Fibroblast of skin of left quadriceps (primary cell): ENCODE measurements at regions not wholly inside any gene's neighbourhood (a gene's known extent, or its start where the extent isn't known, plus 50 kb on each side); places are given as distances from the start of the nearest gene placed in this dataset.
"Not testable (repeated sequence)": the region's sequence is repeated elsewhere in the genome, so short reads cannot be mapped to it uniquely, and the experiment has no call there.

Experiments used
- DNase-seq, 2 experiments: peaks; one replicate each; pipeline ENCODE4 v3.0.0-alpha.2; 2013; ENCODE audit warnings: low read depth in 2 of 2

DNA sequence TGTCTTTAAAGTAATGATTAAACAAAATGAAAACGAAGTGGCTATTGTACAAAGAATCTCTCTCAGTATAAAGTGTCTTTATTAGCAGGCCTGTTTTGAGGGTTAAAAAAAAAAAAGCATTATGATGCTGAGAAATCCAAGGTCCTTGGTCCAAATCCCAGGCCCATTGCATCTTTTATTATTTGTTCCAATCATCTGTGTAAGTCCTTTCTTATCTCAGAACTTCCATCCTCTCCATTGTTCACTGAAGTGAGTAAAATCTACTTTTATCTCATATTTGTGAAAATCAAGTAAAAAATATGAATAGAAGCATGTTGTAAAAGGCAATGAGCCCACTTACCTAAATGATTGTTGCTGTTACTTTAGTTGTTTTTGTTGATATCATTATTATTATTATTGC is 499.1 kb upstream of the JAG1 start:
- DNase-seq = no peak

DNA sequence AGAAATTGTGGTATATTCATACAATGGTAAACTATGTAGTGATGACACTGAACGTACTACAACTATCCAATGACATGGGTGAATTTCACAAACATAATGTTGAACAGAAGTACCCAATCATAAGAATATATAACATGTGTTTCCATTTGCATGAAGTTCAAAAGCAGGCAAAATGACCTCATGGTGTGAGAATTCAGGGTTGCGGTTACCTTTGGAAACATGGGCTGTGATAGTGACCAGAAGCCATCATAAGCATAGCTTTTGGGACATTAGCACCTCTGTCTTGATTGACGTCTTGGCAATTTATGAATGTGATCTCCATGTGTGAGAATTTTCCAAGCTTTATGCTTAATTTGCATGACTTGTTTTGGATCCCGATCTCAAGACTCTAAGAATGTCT is 500.1 kb upstream of the JAG1 start:
- peak; percentile 53 to 61 for DNase-seq

DNA sequence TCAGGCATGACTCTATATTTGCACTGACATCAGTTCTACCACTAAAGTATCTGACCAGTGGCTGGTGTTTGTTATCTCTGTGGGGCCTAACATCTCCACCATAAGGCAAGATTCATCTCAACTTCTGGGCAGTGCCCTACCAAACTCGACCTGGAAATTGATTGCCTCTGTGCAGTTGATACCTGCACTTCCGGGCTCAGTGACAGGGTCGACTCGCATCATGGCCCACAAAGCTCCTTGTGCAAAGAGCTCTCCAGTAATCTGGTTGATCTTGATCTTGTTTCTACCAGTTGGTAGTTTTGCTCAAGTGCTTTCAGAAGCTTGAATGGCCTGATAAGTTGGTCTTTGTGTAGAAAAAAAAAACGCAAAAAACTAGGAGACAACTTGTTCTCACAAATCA is 501.1 kb upstream of the JAG1 start:
- DNase-seq = no peak

DNA sequence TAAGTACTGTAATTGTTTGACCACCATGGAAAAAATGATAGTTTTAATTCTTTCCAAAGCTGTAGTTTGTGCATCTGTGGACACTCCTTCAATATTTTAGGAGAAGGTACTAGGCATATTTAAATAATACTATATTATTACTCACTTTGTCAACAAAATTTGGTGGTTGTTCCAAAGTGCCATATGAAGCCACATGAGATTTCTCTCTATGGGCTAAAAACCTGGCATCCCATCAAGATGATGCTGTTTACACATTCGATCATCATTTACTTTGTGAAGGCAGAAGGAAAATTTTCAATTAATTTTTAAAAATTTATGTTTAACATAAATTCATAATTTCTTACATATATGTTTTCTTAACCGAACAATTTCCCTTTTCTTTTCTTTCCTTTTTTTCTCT is 502.6 kb upstream of the JAG1 start:
- DNase-seq = no peak

DNA sequence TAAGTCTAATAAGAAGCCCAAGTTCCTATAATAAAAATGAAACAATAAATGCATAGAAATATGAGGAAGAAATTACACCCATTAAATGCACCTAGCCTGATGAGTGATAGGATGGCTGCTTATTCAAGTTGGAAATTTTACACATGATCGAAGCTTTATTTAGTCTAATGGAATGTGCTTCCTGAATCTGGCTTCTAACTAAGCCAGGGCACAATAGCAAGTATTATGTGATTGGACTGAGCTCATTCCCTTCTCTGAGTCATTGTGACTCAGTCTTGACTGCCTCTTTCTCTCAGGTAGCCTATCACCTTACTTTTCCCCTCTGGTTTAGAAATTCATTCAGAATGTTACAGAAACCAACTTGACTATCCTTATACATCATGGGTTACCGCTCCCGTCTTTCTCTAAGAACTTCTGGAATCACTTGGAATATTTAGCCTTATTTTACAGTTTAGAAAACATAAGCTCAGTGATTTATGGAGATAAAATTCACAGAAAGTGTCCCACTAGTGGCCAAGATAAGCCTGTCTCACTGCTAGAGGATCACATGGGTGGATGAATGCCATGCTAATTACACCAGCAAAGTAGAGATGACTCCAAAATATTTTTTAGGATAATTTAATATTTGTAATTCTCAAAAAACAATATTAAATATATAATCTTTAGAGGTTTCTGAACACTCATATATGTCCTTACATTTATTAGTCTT is 505.3 kb upstream of the JAG1 start:
- no peak for DNase-seq

DNA sequence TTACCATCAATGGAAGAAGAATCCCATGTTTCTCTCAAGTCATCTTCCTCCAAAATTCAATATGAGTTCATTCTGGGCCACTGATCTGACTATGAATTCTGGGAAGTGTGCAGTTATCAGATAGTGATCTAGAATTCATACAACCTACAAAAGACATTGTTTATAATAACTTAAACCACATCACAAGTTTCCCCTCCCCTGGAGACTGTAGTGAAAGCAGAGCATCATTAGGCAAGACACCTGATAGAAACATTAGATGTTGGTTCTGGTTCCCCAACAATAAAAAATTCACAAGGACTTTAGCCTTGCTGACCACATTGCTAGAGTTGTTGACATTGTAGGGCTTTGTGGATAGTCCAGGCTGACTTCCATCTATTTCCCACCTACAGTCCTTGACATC is 506.4 kb upstream of the JAG1 start:
- DNase-seq = no peak

DNA sequence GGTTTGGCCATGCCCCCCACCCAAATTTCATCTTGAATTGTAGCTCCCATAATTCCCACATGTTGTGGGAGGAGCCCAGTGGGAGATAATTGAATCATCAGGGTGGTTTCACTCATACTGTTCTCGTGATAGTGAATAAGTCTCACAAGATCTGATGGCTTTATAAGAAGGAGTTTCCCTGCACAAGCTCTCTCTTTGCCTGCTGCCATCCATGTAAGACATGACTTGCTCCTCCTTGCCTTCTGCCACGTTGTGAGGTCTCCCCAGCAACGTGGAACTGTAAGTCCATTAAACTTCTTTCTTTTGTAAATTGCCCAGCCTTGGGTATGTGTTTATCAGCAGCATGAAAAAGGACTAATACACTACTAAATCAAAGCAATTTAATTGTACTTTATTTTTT is 507.3 kb upstream of the JAG1 start:
- DNase-seq = not testable (repeated sequence)

DNA sequence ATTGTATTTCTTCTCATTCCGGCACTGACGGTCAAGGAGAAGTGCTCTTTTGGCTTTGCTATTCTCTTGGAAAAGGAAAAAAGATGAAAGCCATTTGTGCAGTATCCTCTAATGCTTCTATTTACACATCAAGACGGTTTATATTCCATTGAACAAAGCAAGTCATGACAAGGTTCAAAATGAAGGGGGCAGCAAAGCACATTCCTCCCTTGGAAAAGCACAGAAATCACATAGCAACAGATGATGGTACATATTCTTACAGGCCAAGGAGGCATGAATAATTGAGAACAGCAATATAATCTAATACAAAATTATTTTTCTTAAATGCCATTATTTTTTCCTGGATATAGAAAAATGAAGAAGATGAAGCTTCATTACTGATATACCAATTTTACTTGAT is 508.2 kb upstream of the JAG1 start:
- no peak for DNase-seq

DNA sequence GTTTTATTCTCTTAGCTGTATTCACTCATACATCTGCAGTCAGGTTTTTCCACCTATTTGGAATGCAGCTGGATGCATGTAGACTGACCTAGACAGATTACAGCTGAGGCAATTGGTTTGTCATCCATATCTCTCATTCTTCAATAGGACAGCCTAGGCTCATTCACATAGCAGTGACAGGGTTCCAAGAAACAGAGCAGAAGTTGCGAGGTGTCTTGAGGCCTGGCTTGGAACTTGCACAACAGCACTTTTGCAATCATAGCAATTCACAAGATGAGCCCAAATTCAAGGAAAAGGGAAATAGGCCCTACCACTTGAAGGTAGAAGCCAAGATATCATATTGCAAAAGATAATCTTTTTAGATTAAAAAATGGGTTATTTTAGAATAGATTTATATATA is 508.9 kb upstream of the JAG1 start:
- no peak for DNase-seq

DNA sequence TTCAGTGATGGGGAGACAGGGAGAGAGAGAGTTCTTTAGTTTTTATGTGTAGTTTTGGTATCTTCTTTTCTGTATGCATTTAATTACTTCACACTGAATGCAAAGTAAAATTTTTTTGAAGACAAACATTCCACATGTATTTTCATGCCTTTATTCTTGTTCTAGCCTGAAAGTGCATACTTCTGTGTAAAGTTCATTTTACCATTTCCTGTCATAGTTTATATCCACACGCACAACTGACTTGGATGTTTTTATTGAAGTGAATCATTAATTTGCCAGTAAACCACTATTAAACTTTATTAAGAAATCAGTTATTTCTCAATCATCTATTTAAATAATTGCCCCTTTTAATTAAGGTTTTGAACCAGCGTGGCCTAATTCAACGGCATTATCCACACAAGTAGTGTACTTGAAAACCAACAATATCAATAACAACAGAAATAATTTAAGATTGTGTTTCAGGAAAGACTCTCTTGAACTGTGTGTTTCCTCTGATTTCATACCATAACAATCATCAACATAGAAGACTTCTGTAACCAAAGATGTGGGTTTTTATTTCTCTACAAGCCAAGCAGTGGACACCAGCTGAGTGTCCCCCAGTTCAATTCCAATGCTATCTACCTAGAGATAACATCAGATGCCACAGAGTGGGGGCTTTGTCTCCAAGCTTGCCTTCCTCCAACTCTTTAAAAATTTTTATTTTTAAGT is 512.7 kb upstream of the JAG1 start:
- DNase-seq = peak in 1 of 2 experiments; percentile 36

DNA sequence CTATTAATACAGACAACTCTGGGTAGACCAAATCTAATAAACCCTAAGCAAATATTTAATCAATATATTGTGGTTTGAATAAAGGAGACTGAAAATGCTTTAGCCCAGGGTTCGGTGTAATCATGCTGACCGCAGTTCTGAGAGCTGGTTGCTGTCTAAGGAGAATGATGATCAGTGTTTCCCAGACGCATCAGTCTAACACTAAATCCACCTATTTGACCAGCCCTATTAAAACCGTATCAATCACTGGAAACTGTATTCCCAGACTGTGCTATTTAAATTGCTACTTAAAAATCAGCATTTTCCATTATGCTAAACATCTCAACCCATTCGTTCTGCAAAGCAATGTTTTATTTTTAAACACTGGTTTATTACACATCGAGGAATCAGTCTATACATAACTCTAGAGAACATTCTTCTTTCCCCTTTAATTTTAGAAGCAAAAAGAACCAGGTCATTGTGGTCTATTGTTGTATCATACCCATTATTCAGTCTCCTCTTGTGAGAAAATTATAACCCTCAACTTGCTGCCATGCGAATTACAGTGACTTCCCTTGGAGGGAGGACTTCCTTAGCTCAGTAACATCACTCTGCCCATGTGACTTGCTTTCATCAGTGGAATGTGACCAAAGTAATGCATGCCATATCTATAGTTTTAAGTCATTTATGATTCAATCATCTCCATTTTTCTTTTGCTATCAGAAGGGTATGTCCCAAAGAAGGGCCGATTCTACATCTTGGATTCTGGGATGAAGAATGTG is 515.2 kb upstream of the JAG1 start:
- DNase-seq = no peak

DNA sequence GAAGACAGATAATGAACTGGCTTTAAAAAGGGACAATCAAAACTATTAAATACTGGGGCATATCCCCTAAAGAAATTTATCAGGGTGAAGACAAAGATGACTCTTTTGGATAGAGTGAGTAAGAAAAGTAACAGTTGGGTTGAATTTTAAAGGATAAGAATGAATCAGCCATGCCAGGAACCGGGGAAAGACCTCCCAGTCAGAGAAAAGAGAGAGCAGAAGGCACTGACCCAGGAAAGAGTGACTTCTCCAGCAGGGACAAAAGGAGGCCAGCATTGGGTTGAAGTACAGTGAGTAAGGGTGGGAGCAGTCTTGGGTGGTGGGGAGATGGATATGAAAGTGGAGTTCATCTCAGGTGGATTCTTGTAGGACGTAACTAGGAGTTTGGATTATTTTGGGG is 516.9 kb upstream of the JAG1 start:
- no peak for DNase-seq

DNA sequence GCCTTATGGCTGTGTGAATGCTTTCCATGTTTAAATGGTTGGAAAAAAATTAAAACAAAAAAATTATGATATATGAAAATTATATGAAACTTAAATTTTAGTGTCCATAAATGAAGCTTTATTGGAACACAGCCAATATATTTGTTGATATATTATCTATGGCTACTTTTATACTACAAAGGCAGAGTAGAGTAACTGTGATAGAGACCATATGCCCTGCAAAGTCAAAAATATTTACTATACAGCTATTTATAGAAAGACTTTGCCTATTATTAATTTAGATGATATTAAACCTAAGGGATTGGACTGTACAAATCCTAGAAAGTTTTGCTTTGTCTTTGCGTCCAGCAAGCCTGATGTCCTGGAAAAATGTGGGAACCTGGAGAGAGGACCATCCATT is 518.3 kb upstream of the JAG1 start:
- no peak for DNase-seq

DNA sequence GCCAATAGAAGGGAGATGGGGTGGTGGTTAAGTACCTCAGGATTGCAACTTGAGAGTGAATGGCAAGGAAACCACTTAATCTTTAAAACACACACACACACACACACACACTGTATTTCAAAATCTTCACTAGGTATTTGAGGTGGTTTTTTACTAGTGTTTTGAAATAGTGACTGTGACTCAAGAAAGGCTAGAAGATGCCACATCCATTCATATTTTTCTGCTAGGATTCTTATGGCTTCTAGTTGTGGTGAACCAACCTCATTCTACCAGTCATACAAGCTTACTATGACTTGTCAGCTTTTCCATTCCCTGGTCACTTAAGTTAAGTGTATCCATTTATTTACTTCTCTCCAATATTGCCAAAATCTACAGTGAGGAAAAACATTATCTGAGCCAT is 519.4 kb upstream of the JAG1 start:
- no peak for DNase-seq

DNA sequence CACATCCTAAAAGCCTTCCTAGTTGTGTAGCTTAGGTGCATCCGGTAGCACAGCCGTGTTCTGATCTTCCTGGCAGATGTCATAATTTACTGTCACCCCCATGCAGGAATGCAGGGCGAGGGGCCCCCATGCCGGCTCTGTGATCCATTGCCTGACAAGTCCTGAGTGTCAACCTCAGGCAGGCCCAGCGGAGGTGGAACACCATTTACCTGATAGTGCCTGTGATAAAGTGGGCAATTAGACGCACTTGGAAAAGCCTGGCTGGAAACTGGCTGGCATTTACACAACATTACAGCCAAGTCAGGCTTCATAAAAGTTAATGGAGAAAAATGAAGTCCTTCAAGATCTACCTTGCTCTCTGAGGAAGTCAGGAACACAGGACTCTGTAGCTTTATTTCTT is 521.4 kb upstream of the JAG1 start:
- DNase-seq = no peak

DNA sequence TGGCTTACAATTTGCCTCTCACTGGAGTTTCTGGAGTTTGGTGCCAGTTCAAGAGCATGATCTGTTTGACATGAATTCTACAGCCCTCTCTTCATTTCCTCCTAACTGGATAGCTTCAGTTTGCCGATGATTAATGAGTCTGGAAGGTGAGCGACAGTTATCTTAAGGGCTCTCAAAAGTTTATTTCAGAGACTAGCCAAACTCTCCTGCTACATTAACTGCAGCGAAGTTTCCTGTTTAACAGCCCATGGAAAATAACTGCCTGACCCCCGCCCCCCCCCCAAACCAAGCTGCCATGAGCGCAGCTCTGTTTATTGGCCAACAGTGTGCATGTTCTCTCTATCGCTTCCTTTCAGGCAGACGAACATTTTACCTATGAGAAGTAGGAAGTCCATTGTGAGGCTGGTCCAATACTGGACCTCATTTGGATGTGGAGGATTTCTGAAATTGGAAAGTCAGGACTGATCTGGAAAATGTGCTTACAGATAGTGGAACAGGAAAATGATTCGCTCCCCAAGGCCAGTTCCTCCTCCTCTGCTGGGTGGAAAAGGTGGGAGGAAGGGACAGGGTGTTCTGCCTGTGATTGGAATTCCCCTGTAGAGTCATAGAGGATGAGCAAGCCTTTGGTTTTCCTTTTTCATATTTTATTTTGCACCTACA is 522.2 kb upstream of the JAG1 start:
- no peak for DNase-seq

DNA sequence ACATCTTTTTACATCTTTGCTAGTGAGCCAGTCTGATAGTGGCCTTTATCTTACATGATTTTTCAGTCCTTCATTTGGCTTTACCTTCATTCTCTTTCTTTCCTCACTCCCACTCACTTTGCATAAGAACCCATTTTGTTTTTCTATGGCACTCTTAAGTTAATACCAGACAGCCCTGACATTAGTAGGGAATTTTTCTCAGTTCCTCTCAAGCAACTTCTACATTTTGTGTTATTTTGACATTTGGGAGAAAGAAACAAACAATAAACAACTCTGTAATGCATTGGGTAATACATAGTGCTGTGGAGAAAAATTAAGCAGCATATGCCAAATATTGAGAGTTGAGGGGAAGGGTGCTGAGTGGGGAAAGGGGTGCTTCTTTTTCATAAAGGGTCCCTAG is 524.1 kb upstream of the JAG1 start:
- no peak for DNase-seq

DNA sequence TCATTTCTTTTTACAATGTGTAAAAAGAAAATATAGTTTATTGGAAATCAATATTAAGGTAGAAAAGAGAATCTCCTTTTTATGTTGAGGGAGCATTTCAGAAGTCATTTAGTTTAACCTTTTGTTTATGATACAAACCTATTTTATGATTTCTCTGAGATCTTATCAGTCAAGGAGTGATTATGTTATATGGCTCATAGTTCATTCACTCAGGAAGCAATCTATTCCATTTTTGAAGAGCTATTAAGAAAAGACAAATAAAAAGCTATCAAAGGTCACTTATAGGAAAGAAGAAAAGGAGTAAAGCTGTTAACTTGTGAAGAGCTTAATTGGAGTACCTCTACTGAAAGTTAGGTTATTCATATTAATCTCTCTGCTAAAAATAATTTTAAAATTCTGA is 526.6 kb upstream of the JAG1 start:
- DNase-seq = no peak

DNA sequence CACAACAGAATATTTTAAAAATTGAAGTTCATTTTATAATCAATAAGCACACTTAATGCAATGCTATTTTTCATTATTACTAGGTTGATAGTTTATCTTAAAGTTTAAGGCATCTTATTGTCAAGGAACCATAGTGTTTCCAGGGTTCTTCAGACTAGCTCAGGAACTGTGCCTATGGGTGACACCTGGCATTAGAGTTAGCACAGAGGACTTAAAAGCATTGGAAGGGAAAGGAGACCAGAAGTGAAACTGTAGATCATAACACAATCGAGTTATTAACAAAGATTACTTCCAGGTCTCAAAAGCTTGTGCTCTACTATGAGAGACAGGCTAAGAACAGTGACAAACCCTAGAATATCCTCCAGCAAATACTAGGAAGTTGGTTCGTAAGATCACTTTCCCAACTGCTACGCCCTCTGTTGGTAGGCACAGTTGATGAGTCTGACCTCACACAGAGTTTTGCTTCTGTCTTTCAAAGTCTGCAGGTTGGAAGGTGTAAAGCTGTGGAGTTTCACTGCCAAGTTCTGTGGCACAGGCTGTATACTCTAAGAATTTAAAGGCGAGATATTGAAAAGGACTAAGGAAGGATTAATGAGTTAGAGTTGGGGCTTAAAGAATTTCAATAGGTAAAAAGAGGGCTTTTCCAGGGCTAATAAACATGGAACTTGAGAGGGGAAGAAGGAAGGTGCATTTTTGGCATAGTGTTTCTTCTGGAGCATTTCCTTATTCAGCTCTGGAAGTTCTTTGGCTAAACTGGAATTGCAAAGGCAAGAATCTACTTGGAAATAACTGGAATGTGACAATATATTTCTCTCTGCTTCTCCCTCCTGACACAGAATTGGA is 531.3 kb upstream of the JAG1 start:
- DNase-seq = no peak

DNA sequence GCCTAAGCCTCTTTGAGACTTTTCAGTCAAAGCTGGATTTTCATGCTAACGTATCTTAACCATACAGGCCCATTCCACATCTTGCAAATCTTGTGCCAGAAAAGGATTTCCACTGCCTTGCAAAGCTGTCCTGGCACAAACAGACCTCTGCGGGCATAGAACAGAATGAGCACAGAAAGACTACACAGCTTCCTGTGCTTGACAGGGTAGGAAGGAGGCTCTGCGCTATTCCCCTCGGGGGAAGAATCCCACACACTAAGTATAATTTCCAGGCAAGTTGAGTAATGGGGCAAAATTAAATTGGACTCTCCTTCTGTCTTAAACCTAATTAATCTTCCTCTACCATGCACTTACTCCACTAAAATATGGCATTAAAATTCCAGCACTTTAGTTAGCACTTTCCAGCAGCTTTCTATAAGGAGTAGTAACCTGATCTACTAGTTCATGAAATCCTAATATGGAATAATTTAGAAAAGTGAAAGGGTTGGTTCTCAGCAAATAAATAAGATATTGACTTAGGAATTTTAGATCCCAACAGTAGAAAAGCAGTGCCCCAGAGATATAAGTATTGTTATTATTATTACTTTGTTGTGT is 532.1 kb upstream of the JAG1 start:
- DNase-seq = no peak
